Calu3 (cell line): ENCODE measurements at regions not wholly inside any gene's neighbourhood (a gene's known extent, or its start where the extent isn't known, plus 50 kb on each side); places are given as distances from the start of the nearest gene placed in this dataset.

Experiments
- BruUV-seq: library from RNA; stranded (reverse); fragments of 400-500 nt; replicated peaks from 2 replicates; lab custom pipeline; 2021; lab: Mats Ljungman, UMichigan
- CTCF ChIA-PET: fragments of 300-600 bp; sonication (Branson Sonifier 250); formaldehyde crosslinking; loops from one replicate; lab custom pipeline; 2022; ENCODE audit warnings: antibody characterized with exemption; lab: Charles Lee
- DNase-seq: peaks from one replicate; pipeline ENCODE4 v3.0.0; 2022
- H3K27ac Mint-ChIP-seq: one replicate; pipeline ENCODE4 v1.8.0; 2022; ENCODE audit warnings: mixed read lengths; ENCODE audit not compliant: unreplicated experiment
- H3K27me3 Mint-ChIP-seq: one replicate; pipeline ENCODE4 v1.8.0; 2022; ENCODE audit warnings: mixed read lengths; ENCODE audit not compliant: unreplicated experiment
- H3K36me3 Mint-ChIP-seq: one replicate; pipeline ENCODE4 v1.8.0; 2022; ENCODE audit warnings: mild to moderate bottlenecking, moderate library complexity, mixed read lengths; ENCODE audit not compliant: insufficient read depth, unreplicated experiment
- H3K4me1 Mint-ChIP-seq: one replicate; pipeline ENCODE4 v1.8.0; 2022; ENCODE audit warnings: mild to moderate bottlenecking, low read depth, mixed read lengths; ENCODE audit not compliant: unreplicated experiment
- H3K4me3 Mint-ChIP-seq: one replicate; pipeline ENCODE4 v1.8.0; 2022; ENCODE audit warnings: mild to moderate bottlenecking, low read depth, moderate library complexity, mixed read lengths; ENCODE audit not compliant: unreplicated experiment
- H3K9me3 Mint-ChIP-seq: one replicate; pipeline ENCODE4 v1.8.0; 2022; ENCODE audit warnings: low read depth, mixed read lengths; ENCODE audit not compliant: unreplicated experiment
- CTCF ChIP-seq: fragments of 200-600 bp; IDR thresholded peaks from one replicate; pipeline ENCODE4 v1.8.0; 2022; ENCODE audit warnings: antibody characterized with exemption; ENCODE audit not compliant: unreplicated experiment
- intact Hi-C: fragments of 100-400 bp; cut with micrococcal nuclease; formaldehyde crosslinking; loops from one replicate; pipeline ENCODE4 v1.10.0; 2022; ENCODE audit not compliant: unreplicated experiment

GRCh38 chr1:96926176-96926575, 204.6 kb downstream of the PTBP2 start:
- no TSS peak for BruUV-seq
- TF ChIP-seq CTCF = no peak
- intact Hi-C loops = loop anchor here (1.0 kb wide), 1 partner anchor 30 kb away; no protein-coding TSS in a partner anchor
- CTCF ChIA-PET = interaction anchor here (0.6 kb wide), 1 partner anchor 16 kb away, joined by 3 read pairs; no protein-coding TSS in a partner anchor
- peak; percentile 0 for DNase-seq
- Mint-ChIP-seq H3K4me1 (no peaks in the 10 kb centered on the region), H3K9me3 (peaks cover 4% of the 10 kb centered on the region), H3K27me3 (no peaks in the 10 kb centered on the region), H3K36me3 (no peaks in the 10 kb centered on the region), H3K4me3 (no peak overlapping the region), H3K27ac (no peak overlapping the region)

GRCh38 chr1:96927125-96927524, 205.5 kb downstream of the PTBP2 start:
- H3K36me3 Mint-ChIP-seq = no peaks in the 10 kb centered on the region
- no peaks in the 10 kb centered on the region for H3K27me3 Mint-ChIP-seq
- CTCF ChIA-PET = no interaction called here
- BruUV-seq = no TSS peak
- H3K4me1 Mint-ChIP-seq = no peaks in the 10 kb centered on the region
- TF ChIP-seq CTCF = no peak
- no peak overlapping the region for H3K27ac Mint-ChIP-seq
- intact Hi-C loops = no loop called here
- DNase-seq = no peak
- H3K4me3 Mint-ChIP-seq = no peak overlapping the region
- H3K9me3 Mint-ChIP-seq = peaks cover 4% of the 10 kb centered on the region

GRCh38 chr1:96931136-96931535, 209.6 kb downstream of the PTBP2 start:
- no peak overlapping the region for H3K4me3 Mint-ChIP-seq
- no peaks in the 10 kb centered on the region for H3K9me3 Mint-ChIP-seq
- no peak for DNase-seq
- intact Hi-C loops = no loop called here
- H3K27me3 Mint-ChIP-seq = no peaks in the 10 kb centered on the region
- TF ChIP-seq CTCF = no peak
- no peak overlapping the region for H3K27ac Mint-ChIP-seq
- H3K36me3 Mint-ChIP-seq = no peaks in the 10 kb centered on the region
- CTCF ChIA-PET = no interaction called here
- no TSS peak for BruUV-seq
- H3K4me1 Mint-ChIP-seq = no peaks in the 10 kb centered on the region

GRCh38 chr1:96934282-96934681, 212.7 kb downstream of the PTBP2 start:
- H3K27me3 Mint-ChIP-seq = no peaks in the 10 kb centered on the region
- no peak overlapping the region for H3K4me3 Mint-ChIP-seq
- no TSS peak for BruUV-seq
- CTCF ChIA-PET = no interaction called here
- no peak overlapping the region for H3K27ac Mint-ChIP-seq
- no peaks in the 10 kb centered on the region for H3K4me1 Mint-ChIP-seq
- no peak for DNase-seq
- no peaks in the 10 kb centered on the region for H3K9me3 Mint-ChIP-seq
- TF ChIP-seq CTCF = no peak
- intact Hi-C loops = no loop called here
- no peaks in the 10 kb centered on the region for H3K36me3 Mint-ChIP-seq
